OCI-LY7 (cell line): ENCODE measurements at regions not wholly inside any gene's neighbourhood (a gene's known extent, or its start where the extent isn't known, plus 50 kb on each side); places are given as distances from the start of the nearest gene placed in this dataset.

Experiments used
- BruUV-seq: library from RNA; stranded (reverse); fragments of 400-500 nt; replicated peaks from 2 replicates; lab custom pipeline; 2021; lab: Mats Ljungman, UMichigan
- CTCF ChIA-PET: fragments of 300-600 bp; sonication (Branson Sonifier 250); formaldehyde crosslinking; loops from one replicate; lab custom pipeline; 2022; ENCODE audit warnings: antibody characterized with exemption; ENCODE audit not compliant: unreplicated experiment; lab: Charles Lee
- POLR2A ChIA-PET: fragments of 300-600 bp; sonication (Branson Sonifier 250); formaldehyde crosslinking; loops from one replicate; lab custom pipeline; 2022; ENCODE audit warnings: antibody characterized with exemption; lab: Charles Lee
- DNase-seq: peaks from one replicate; pipeline ENCODE4 v3.0.0-alpha.2; 2015; ENCODE audit warnings: low spot score
- H2AFZ ChIP-seq: fragments of 200-600 bp; sonication (generic), shearing (Covaris generic); 2 replicates; pipeline ENCODE4 v1.6.1; 2014; ENCODE audit warnings: mild to moderate bottlenecking, antibody characterized with exemption, low read length, moderate library complexity
- H3K27ac ChIP-seq: fragments of 200-600 bp; sonication (generic); 2 replicates; pipeline ENCODE4 v1.5.1; 2014; ENCODE audit warnings: mixed run types, low read depth, mild to moderate bottlenecking, moderate library complexity, low read length, inconsistent platforms; ENCODE audit not compliant: poor library complexity, severe bottlenecking
- H3K36me3 ChIP-seq: fragments of 200-600 bp; sonication (generic); 2 replicates; pipeline ENCODE4 v1.6.1; 2014; ENCODE audit warnings: mild to moderate bottlenecking, antibody characterized with exemption, low read length, moderate library complexity, mixed read lengths; ENCODE audit not compliant: insufficient read depth
- H3K4me1 ChIP-seq: fragments of 200-600 bp; sonication (generic); 2 replicates; pipeline ENCODE4 v1.5.1; 2014; ENCODE audit warnings: mild to moderate bottlenecking, low read length; ENCODE audit not compliant: insufficient read depth, poor library complexity, severe bottlenecking
- H3K4me2 ChIP-seq: fragments of 200-600 bp; sonication (generic); 2 replicates; pipeline ENCODE4 v1.6.1; 2014; ENCODE audit warnings: mild to moderate bottlenecking, low read length
- H3K4me3 ChIP-seq: fragments of 200-600 bp; sonication (generic); 2 replicates; pipeline ENCODE4 v1.5.1; 2014; ENCODE audit warnings: mild to moderate bottlenecking, low read depth, low read length; ENCODE audit not compliant: poor library complexity, severe bottlenecking
- H3K79me2 ChIP-seq: fragments of 200-600 bp; sonication (generic); 2 replicates; pipeline ENCODE4 v1.6.1; 2016; ENCODE audit warnings: low read depth, mild to moderate bottlenecking, low read length, moderate library complexity, mixed read lengths; ENCODE audit not compliant: insufficient read depth
- H3K9me2 ChIP-seq: fragments of 200-600 bp; sonication (generic); 2 replicates; pipeline ENCODE4 v1.6.1; 2016; ENCODE audit warnings: mild to moderate bottlenecking, low read length, mixed read lengths; ENCODE audit not compliant: insufficient read depth
- H3K9me3 ChIP-seq: fragments of 200-600 bp; sonication (generic); 2 replicates; pipeline ENCODE4 v1.6.1; 2014; ENCODE audit warnings: mild to moderate bottlenecking, mixed run types, low read length, mixed read lengths
- H4K20me1 ChIP-seq: fragments of 200-600 bp; sonication (generic); 2 replicates; pipeline ENCODE4 v1.6.1; 2014; ENCODE audit warnings: mild to moderate bottlenecking, antibody characterized with exemption, low read length, moderate library complexity, mixed read lengths; ENCODE audit not compliant: insufficient read depth
- EZH2phosphoT487 ChIP-seq: fragments of 200-600 bp; sonication (generic); IDR thresholded peaks from 2 replicates; pipeline ENCODE4 v1.6.1; 2018; ENCODE audit warnings: low read depth, borderline replicate concordance, mild to moderate bottlenecking, mixed run types, antibody characterized with exemption, low read length, moderate library complexity, mixed read lengths
- intact Hi-C: fragments of 100-400 bp; cut with micrococcal nuclease; formaldehyde crosslinking; loops from one replicate; pipeline ENCODE4 v1.10.0; 2022; ENCODE audit not compliant: unreplicated experiment
- TF ChIP-seq, protein P1 (sequence below): fragments of 200-600 bp; sonication (generic); conservative IDR thresholded peaks from 2 replicates; pipeline ENCODE4 v1.5.1; 2014; ENCODE audit warnings: mild to moderate bottlenecking, antibody characterized with exemption, low read length, moderate library complexity, mixed read lengths

DNA sequence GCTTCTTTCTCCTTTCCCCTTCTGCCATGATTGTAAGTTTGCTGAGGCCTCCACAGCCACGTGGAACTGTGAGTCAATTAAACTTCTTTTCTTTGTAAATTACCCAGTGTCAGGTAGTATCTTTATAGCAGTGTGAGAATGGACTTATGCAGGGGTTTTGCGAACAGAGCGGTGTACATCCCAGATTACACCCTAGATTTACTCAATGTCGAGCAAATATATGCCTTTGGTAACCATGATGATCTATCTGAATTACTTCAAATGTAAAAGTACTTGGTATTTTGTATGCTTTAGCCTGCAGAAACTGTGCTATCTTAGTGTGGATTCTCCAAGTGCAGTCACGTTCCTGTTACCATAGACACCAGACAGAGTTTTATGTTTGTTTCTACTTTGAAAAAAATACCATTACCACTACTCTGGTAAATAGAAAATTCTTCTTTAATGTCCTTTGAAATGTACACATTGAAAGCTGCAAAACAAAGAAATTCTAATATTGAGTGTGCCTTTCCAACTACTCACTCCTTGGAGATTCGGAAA, 510.4 kb upstream of the ARGLU1 start:
- Histone ChIP-seq H3K9me3 (no peaks in the 10 kb centered on the region), H3K4me3 (no peak overlapping the region), H3K4me2 (no peak overlapping the region), H2AFZ (no peak overlapping the region), H3K4me1 (peaks cover 12% of the 10 kb centered on the region), H3K9me2 (no peaks in the 10 kb centered on the region), H3K27ac (no peak overlapping the region), H3K36me3 (no peaks in the 10 kb centered on the region), H3K79me2 (no peaks in the 10 kb centered on the region), H4K20me1 (no peaks in the 10 kb centered on the region)
- ChIA-PET CTCF (no interaction called here), POLR2A (interaction anchor here (0.5 kb wide), 1 partner anchor 537 kb away, joined by 3 read pairs; no protein-coding TSS in a partner anchor)
- DNase-seq = no peak
- intact Hi-C loops = no loop called here
- TF ChIP-seq, protein P1, sequence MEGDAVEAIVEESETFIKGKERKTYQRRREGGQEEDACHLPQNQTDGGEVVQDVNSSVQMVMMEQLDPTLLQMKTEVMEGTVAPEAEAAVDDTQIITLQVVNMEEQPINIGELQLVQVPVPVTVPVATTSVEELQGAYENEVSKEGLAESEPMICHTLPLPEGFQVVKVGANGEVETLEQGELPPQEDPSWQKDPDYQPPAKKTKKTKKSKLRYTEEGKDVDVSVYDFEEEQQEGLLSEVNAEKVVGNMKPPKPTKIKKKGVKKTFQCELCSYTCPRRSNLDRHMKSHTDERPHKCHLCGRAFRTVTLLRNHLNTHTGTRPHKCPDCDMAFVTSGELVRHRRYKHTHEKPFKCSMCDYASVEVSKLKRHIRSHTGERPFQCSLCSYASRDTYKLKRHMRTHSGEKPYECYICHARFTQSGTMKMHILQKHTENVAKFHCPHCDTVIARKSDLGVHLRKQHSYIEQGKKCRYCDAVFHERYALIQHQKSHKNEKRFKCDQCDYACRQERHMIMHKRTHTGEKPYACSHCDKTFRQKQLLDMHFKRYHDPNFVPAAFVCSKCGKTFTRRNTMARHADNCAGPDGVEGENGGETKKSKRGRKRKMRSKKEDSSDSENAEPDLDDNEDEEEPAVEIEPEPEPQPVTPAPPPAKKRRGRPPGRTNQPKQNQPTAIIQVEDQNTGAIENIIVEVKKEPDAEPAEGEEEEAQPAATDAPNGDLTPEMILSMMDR = no peak
- TF ChIP-seq EZH2phosphoT487 = no peak
- no TSS peak for BruUV-seq

GRCh38 chr13:107076801-107077200, 508.9 kb upstream of the ARGLU1 start:
- BruUV-seq = no TSS peak
- intact Hi-C loops = no loop called here
- ChIA-PET CTCF (no interaction called here), POLR2A (interaction anchor here (0.6 kb wide), 1 partner anchor 504 kb away, joined by 3 read pairs; no protein-coding TSS in a partner anchor)
- Histone ChIP-seq H3K79me2 (no peaks in the 10 kb centered on the region), H3K4me3 (no peak overlapping the region), H3K36me3 (no peaks in the 10 kb centered on the region), H4K20me1 (no peaks in the 10 kb centered on the region), H3K4me2 (no peak overlapping the region), H2AFZ (no peak overlapping the region), H3K9me2 (no peaks in the 10 kb centered on the region), H3K9me3 (no peaks in the 10 kb centered on the region), H3K4me1 (peaks cover 12% of the 10 kb centered on the region), H3K27ac (no peak overlapping the region)
- DNase-seq = no peak
- TF ChIP-seq EZH2phosphoT487 = no peak
- TF ChIP-seq, protein P1 = no peak

DNA sequence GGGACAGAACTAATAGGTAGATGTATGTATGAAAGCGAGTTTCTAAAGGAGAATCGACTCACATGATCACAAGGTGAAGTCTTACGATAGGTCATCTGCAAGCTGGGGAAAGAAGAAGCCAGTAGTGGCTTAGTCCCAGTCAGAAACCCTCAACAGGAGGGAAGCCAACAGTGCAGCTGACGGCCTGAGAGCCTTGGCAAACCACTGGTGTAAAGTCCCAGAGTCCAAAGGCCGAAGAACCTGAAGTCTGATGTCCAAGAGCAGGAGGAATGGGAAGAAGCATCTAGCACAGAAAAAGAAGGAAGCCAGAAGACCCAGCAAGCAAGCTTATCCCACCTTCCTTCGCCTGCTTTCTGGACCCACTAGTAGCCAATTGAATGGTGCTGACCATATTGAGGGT, 507.6 kb upstream of the ARGLU1 start:
- Histone ChIP-seq H3K9me2 (no peaks in the 10 kb centered on the region), H3K79me2 (no peaks in the 10 kb centered on the region), H3K9me3 (no peaks in the 10 kb centered on the region), H2AFZ (no peak overlapping the region), H3K4me3 (no peak overlapping the region), H4K20me1 (no peaks in the 10 kb centered on the region), H3K27ac (no peak overlapping the region), H3K4me2 (no peak overlapping the region), H3K4me1 (peaks cover 12% of the 10 kb centered on the region), H3K36me3 (no peaks in the 10 kb centered on the region)
- ChIA-PET POLR2A (interaction anchor here (0.6 kb wide), 1 partner anchor 14 kb away, joined by 3 read pairs; no protein-coding TSS in a partner anchor), CTCF (no interaction called here)
- no peak for DNase-seq
- TF ChIP-seq EZH2phosphoT487 = no peak
- TF ChIP-seq, protein P1 = no peak
- intact Hi-C loops = no loop called here
- BruUV-seq = no TSS peak
